Prostate gland (tissue), 2 donors: ENCODE measurements at regions not wholly inside any gene's neighbourhood (a gene's known extent, or its start where the extent isn't known, plus 50 kb on each side); places are given as distances from the start of the nearest gene placed in this dataset.

ENCODE experiments used
- DNase-seq: peaks from one replicate; pipeline ENCODE4 v3.0.0-alpha.2; 2019; ENCODE audit warnings: low spot score
- H3K27ac ChIP-seq, 2 donors: fragments of 200-600 bp; sonication (generic); 2 replicates each; pipeline ENCODE4 v1.5.1; 2017 to 2019
- H3K27me3 ChIP-seq: fragments of 200-600 bp; sonication (generic); replicated peaks from 2 replicates; pipeline ENCODE4 v1.5.1; 2019; ENCODE audit not compliant: insufficient read depth
- H3K36me3 ChIP-seq, 2 donors: fragments of 200-600 bp; sonication (generic); 1 replicate in 1 of 2; 2 replicates in 1 of 2; pipeline versions ENCODE4 v1.5.1 to v1.8.1; 2017 to 2019
- H3K4me1 ChIP-seq: fragments of 200-600 bp; sonication (generic); replicated peaks from 2 replicates; pipeline ENCODE4 v1.5.1; 2019
- H3K4me3 ChIP-seq, 2 donors: fragments of 200-600 bp; sonication (generic); 2 replicates each; pipeline ENCODE4 v1.5.1; 2017 to 2019
- H3K9me3 ChIP-seq: fragments of 200-600 bp; sonication (generic); 2 replicates; pipeline ENCODE4 v1.5.1; 2017
- CTCF ChIP-seq, 4 experiments: fragments of 200-600 bp in 2 of 4; fragments of 450-650 bp in 2 of 4; sonication (generic) in 2 of 4; IDR thresholded peaks; 1 replicate in 3 of 4; 2 replicates in 1 of 4; pipeline ENCODE4 v1.5.1; 2016 to 2019; ENCODE audit warnings: antibody characterized with exemption in 4 of 4, mild to moderate bottlenecking in 2 of 4, moderate library complexity in 2 of 4
- POLR2A ChIP-seq: fragments of 450-650 bp; IDR thresholded peaks from one replicate; pipeline ENCODE4 v1.6.1; 2016; ENCODE audit warnings: antibody characterized with exemption, mild to moderate bottlenecking
- POLR2AphosphoS5 ChIP-seq: sonication (generic); formaldehyde crosslinking; IDR thresholded peaks from one replicate; pipeline ENCODE4 v1.6.1; 2017; ENCODE audit warnings: antibody characterized with exemption
- WGBS: methylation state at CpG from one replicate; pipeline ENCODE4 v1.1.5; 2018; 5-methylcytosine and 5-hydroxymethylcytosine counted together
- intact Hi-C: fragments of 100-400 bp; cut with DNase I; formaldehyde crosslinking; loops from one replicate; pipeline ENCODE4 v1.14.2; 2022

DNA sequence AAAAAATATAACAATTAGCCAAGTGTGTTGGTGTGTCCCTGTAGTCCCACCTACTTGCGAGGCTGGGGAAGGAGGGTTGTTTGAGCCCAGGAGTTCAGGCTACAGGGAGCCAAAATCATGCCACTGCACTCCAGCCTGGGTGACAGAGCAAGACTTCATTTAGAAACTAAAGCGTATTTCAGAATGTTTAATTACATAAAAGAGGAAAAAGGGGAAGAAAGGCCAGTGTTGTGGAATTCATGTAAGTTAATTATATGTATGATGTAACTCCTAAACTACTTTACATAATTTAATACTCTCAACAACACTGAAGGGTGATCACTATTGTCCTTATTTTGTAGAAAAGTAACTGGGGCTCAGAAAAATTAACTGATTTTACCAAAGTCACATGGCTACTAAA is 67.2 kb upstream of the HOPX start:
- no peak overlapping the region for H3K4me3 ChIP-seq
- no peaks in the 10 kb centered on the region for H3K9me3 ChIP-seq
- WGBS, result 86% methylated on average over 2 of the region's 2 CpGs
- no peaks in the 10 kb centered on the region for H3K4me1 ChIP-seq
- TF ChIP-seq POLR2AphosphoS5 (no peak), CTCF (IDR thresholded peaks at IDR 0.05) (no peak), POLR2A (no peak)
- no peak for DNase-seq
- H3K36me3 ChIP-seq, result no peaks in the 10 kb centered on the region
- H3K27me3 ChIP-seq, result no peaks in the 10 kb centered on the region
- no peak overlapping the region for H3K27ac ChIP-seq
- intact Hi-C loops, result no loop called here

DNA sequence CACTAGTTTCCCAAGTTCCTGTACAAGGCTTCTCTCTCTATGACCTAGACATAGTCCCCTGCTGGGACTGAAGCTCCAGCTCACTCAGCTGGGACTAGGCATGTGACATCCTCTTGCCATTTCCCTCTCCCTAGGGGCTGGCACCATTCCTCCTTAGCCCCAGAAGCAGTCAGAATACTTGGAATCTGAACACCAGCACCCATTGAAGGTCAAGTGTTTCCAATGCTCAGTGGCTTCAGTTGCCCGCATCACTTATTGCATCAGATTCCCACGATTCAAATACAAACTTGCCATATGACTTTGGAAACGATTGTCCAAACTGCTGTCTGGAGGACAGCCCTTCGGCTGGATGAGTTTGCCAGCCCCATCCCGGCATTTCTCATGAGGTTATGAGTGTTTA is 65.5 kb upstream of the HOPX start:
- H3K9me3 ChIP-seq, result no peaks in the 10 kb centered on the region
- no peak overlapping the region for H3K27ac ChIP-seq
- no peaks in the 10 kb centered on the region for H3K27me3 ChIP-seq
- DNase-seq, result no peak
- WGBS, result 74% methylated on average over 5 of the region's 5 CpGs
- no peaks in the 10 kb centered on the region for H3K36me3 ChIP-seq
- TF ChIP-seq POLR2AphosphoS5 (no peak), POLR2A (no peak), CTCF (IDR thresholded peaks at IDR 0.05) (no peak)
- H3K4me3 ChIP-seq, result no peak overlapping the region
- no peaks in the 10 kb centered on the region for H3K4me1 ChIP-seq
- intact Hi-C loops, result no loop called here

DNA sequence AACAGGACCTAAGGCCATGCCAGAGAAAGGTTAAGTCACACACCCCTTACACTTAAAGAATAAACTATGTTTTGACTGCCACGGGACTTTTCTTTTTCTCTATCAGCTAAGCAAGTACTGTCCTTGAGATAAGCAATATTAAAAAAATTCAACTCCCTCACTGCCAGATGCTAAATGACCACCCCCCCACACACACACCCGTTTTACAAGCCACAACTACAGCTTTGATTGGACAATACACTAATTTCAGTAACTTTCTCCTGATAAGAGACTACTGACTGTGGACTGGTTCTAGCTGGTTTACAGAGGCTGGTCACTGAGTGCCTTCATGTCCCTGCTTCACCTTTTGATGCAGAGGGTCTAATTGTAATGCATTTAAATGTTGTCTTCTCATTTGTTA is 63.9 kb upstream of the HOPX start:
- Histone ChIP-seq H3K4me3 (no peak overlapping the region), H3K36me3 (no peaks in the 10 kb centered on the region), H3K27me3 (no peaks in the 10 kb centered on the region), H3K9me3 (no peaks in the 10 kb centered on the region), H3K4me1 (no peaks in the 10 kb centered on the region), H3K27ac (no peak overlapping the region)
- TF ChIP-seq CTCF (IDR thresholded peaks at IDR 0.05) (no peak), POLR2A (no peak), POLR2AphosphoS5 (no peak)
- intact Hi-C loops, result no loop called here
- 73% methylated on average over 2 of the region's 2 CpGs for WGBS
- DNase-seq, result no peak

GRCh38 chr4:56744030-56744429 is 62.9 kb upstream of the HOPX start:
- no peak overlapping the region for H3K4me3 ChIP-seq
- intact Hi-C loops, result no loop called here
- no peaks in the 10 kb centered on the region for H3K9me3 ChIP-seq
- H3K36me3 ChIP-seq, result no peaks in the 10 kb centered on the region
- 79% methylated on average over 1 of the region's 1 CpG for WGBS
- TF ChIP-seq POLR2AphosphoS5 (no peak), CTCF (IDR thresholded peaks at IDR 0.05) (no peak), POLR2A (no peak)
- no peaks in the 10 kb centered on the region for H3K27me3 ChIP-seq
- no peak for DNase-seq
- no peaks in the 10 kb centered on the region for H3K4me1 ChIP-seq
- H3K27ac ChIP-seq, result no peak overlapping the region

GRCh38 chr4:56743550-56743949 is 62.5 kb upstream of the HOPX start:
- H3K27me3 ChIP-seq, result no peaks in the 10 kb centered on the region
- H3K4me1 ChIP-seq, result no peaks in the 10 kb centered on the region
- intact Hi-C loops, result no loop called here
- H3K4me3 ChIP-seq, result no peak overlapping the region
- no peaks in the 10 kb centered on the region for H3K36me3 ChIP-seq
- no peak for DNase-seq
- TF ChIP-seq POLR2AphosphoS5, result no peak
- TF ChIP-seq CTCF (IDR thresholded peaks at IDR 0.05), result no peak
- no peak for TF ChIP-seq POLR2A
- no peak overlapping the region for H3K27ac ChIP-seq
- 0% methylated on average over 1 of the region's 1 CpG for WGBS
- H3K9me3 ChIP-seq, result no peaks in the 10 kb centered on the region
